ENCODE measurements at regions not wholly inside any gene's neighbourhood (a gene's known extent, or its start where the extent isn't known, plus 50 kb on each side); places are given as distances from the start of the nearest gene placed in this dataset.
"Not testable (repeated sequence)": the region's sequence is repeated elsewhere in the genome, so short reads cannot be mapped to it uniquely, and the experiment has no call there.

- no peak overlapping the region for H3K27ac Mint-ChIP-seq
- H3K27me3 Mint-ChIP-seq = no peaks in the 10 kb centered on the region
- peaks cover 5% of the 10 kb centered on the region for H3K9me3 Mint-ChIP-seq
- DNase-seq = no peak
- H3K4me1 Mint-ChIP-seq = no peaks in the 10 kb centered on the region
- H3K4me3 Mint-ChIP-seq = no peak overlapping the region
- ATAC-seq = no peak
- H3K36me3 Mint-ChIP-seq (ENCODE audit: low read depth) = no peaks in the 10 kb centered on the region
Observed at GRCh38 chr18:1528447-1528846, 623.8 kb downstream of the ADCYAP1 start.

GRCh38 chr18:1528964-1529509, 624.4 kb downstream of the ADCYAP1 start:
- Mint-ChIP-seq H3K9me3 (peaks cover 5% of the 10 kb centered on the region), H3K27me3 (no peaks in the 10 kb centered on the region), H3K4me1 (no peaks in the 10 kb centered on the region), H3K36me3 (ENCODE audit: low read depth) (no peaks in the 10 kb centered on the region), H3K27ac (no peak overlapping the region), H3K4me3 (no peak overlapping the region)
- DNase-seq (no peak), ATAC-seq (no peak)

GRCh38 chr18:1530650-1531049, 626.0 kb downstream of the ADCYAP1 start:
- Mint-ChIP-seq H3K36me3 (ENCODE audit: low read depth) (no peaks in the 10 kb centered on the region), H3K4me1 (no peaks in the 10 kb centered on the region), H3K4me3 (no peak overlapping the region), H3K27me3 (no peaks in the 10 kb centered on the region), H3K27ac (no peak overlapping the region), H3K9me3 (peaks cover 5% of the 10 kb centered on the region)
- DNase-seq (no peak), ATAC-seq (no peak)

GRCh38 chr18:1539276-1539675, 634.6 kb downstream of the ADCYAP1 start:
- DNase-seq (no peak), ATAC-seq (no peak)
- Mint-ChIP-seq H3K9me3 (peaks cover 4% of the 10 kb centered on the region), H3K27me3 (no peaks in the 10 kb centered on the region), H3K4me1 (no peaks in the 10 kb centered on the region), H3K4me3 (no peak overlapping the region), H3K27ac (no peak overlapping the region), H3K36me3 (ENCODE audit: low read depth) (no peaks in the 10 kb centered on the region)

- Mint-ChIP-seq H3K27me3 (no peaks in the 10 kb centered on the region), H3K27ac (no peak overlapping the region), H3K4me1 (no peaks in the 10 kb centered on the region), H3K4me3 (no peak overlapping the region), H3K36me3 (ENCODE audit: low read depth) (no peaks in the 10 kb centered on the region), H3K9me3 (peaks cover 4% of the 10 kb centered on the region)
- DNase-seq (no peak), ATAC-seq (no peak)
Observed at GRCh38 chr18:1541478-1541877, 636.8 kb downstream of the ADCYAP1 start.

GRCh38 chr18:1542230-1542774, 637.6 kb downstream of the ADCYAP1 start:
- ATAC-seq = no peak
- H3K27me3 Mint-ChIP-seq = no peaks in the 10 kb centered on the region

GRCh38 chr18:1544016-1544415, 639.3 kb downstream of the ADCYAP1 start:
- Mint-ChIP-seq H3K36me3 (ENCODE audit: low read depth) (no peaks in the 10 kb centered on the region), H3K4me1 (no peaks in the 10 kb centered on the region), H3K27ac (no peak overlapping the region), H3K4me3 (no peak overlapping the region), H3K27me3 (no peaks in the 10 kb centered on the region), H3K9me3 (peaks cover 4% of the 10 kb centered on the region)
- ATAC-seq (no peak), DNase-seq (no peak)

More at GRCh38 chr18:1542230-1542774, 637.6 kb downstream of the ADCYAP1 start:
- no peak for DNase-seq
- H3K4me3 Mint-ChIP-seq = no peak overlapping the region
- H3K4me1 Mint-ChIP-seq = no peaks in the 10 kb centered on the region
- no peaks in the 10 kb centered on the region for H3K36me3 Mint-ChIP-seq (ENCODE audit: low read depth)
- peaks cover 4% of the 10 kb centered on the region for H3K9me3 Mint-ChIP-seq
- no peak overlapping the region for H3K27ac Mint-ChIP-seq

GRCh38 chr18:1557711-1558110, 653.0 kb downstream of the ADCYAP1 start:
- ATAC-seq; H3K27ac Mint-ChIP-seq; H3K4me1 Mint-ChIP-seq; H3K27me3 Mint-ChIP-seq; H3K36me3 Mint-ChIP-seq (ENCODE audit: low read depth); H3K9me3 Mint-ChIP-seq; H3K4me3 Mint-ChIP-seq; DNase-seq: not testable (repeated sequence)

- ATAC-seq = no peak
- H3K36me3 Mint-ChIP-seq (ENCODE audit: low read depth) = no peaks in the 10 kb centered on the region
- no peak overlapping the region for H3K27ac Mint-ChIP-seq
- H3K4me1 Mint-ChIP-seq = no peaks in the 10 kb centered on the region
- H3K4me3 Mint-ChIP-seq = no peak overlapping the region
- no peaks in the 10 kb centered on the region for H3K27me3 Mint-ChIP-seq
- DNase-seq = no peak
- H3K9me3 Mint-ChIP-seq = no peaks in the 10 kb centered on the region
Observed at GRCh38 chr18:1559563-1559962, 654.9 kb downstream of the ADCYAP1 start.

GRCh38 chr18:1564793-1565192, 660.1 kb downstream of the ADCYAP1 start:
- Mint-ChIP-seq H3K27me3 (peaks cover 4% of the 10 kb centered on the region), H3K4me1 (no peaks in the 10 kb centered on the region), H3K9me3 (no peaks in the 10 kb centered on the region), H3K27ac (no peak overlapping the region), H3K4me3 (no peak overlapping the region), H3K36me3 (ENCODE audit: low read depth) (no peaks in the 10 kb centered on the region)
- DNase-seq (no peak), ATAC-seq (no peak)

- H3K36me3 Mint-ChIP-seq (ENCODE audit: low read depth) = no peaks in the 10 kb centered on the region
- no peak overlapping the region for H3K27ac Mint-ChIP-seq
- DNase-seq (no peak), ATAC-seq (no peak)
- no peak overlapping the region for H3K4me3 Mint-ChIP-seq
- H3K4me1 Mint-ChIP-seq = no peaks in the 10 kb centered on the region
- no peaks in the 10 kb centered on the region for H3K9me3 Mint-ChIP-seq
- no peaks in the 10 kb centered on the region for H3K27me3 Mint-ChIP-seq
Observed at GRCh38 chr18:1571206-1571605, 666.5 kb downstream of the ADCYAP1 start.

- DNase-seq (no peak), ATAC-seq (no peak)
- H3K4me3 Mint-ChIP-seq = no peak overlapping the region
- no peaks in the 10 kb centered on the region for H3K36me3 Mint-ChIP-seq (ENCODE audit: low read depth)
- no peaks in the 10 kb centered on the region for H3K9me3 Mint-ChIP-seq
- no peak overlapping the region for H3K27ac Mint-ChIP-seq
- no peaks in the 10 kb centered on the region for H3K4me1 Mint-ChIP-seq
- H3K27me3 Mint-ChIP-seq = no peaks in the 10 kb centered on the region
Observed at GRCh38 chr18:1573732-1574131, 669.1 kb downstream of the ADCYAP1 start.

GRCh38 chr18:1575084-1575483, 670.4 kb downstream of the ADCYAP1 start:
- ATAC-seq (no peak), DNase-seq (no peak)
- Mint-ChIP-seq H3K36me3 (ENCODE audit: low read depth) (no peaks in the 10 kb centered on the region), H3K27ac (no peak overlapping the region), H3K27me3 (no peaks in the 10 kb centered on the region), H3K4me3 (no peak overlapping the region), H3K9me3 (no peaks in the 10 kb centered on the region), H3K4me1 (peaks cover 3% of the 10 kb centered on the region)

GRCh38 chr18:1578505-1578904, 673.8 kb downstream of the ADCYAP1 start:
- Mint-ChIP-seq H3K4me3 (no peak overlapping the region), H3K4me1 (peaks cover 3% of the 10 kb centered on the region), H3K9me3 (no peaks in the 10 kb centered on the region), H3K27me3 (no peaks in the 10 kb centered on the region), H3K36me3 (ENCODE audit: low read depth) (no peaks in the 10 kb centered on the region), H3K27ac (no peak overlapping the region)
- ATAC-seq (no peak), DNase-seq (no peak)

GRCh38 chr18:1581581-1581980, 676.9 kb downstream of the ADCYAP1 start:
- DNase-seq = no peak
- ATAC-seq = no peak
- Mint-ChIP-seq H3K27me3 (peaks cover 5% of the 10 kb centered on the region), H3K9me3 (no peaks in the 10 kb centered on the region), H3K4me3 (no peak overlapping the region), H3K4me1 (peaks cover 3% of the 10 kb centered on the region), H3K27ac (no peak overlapping the region), H3K36me3 (ENCODE audit: low read depth) (no peaks in the 10 kb centered on the region)

Data from activated naive CD8-positive, alpha-beta T cell treated with anti-CD3 and anti-CD28 coated beads, Interleukin-2, amount 50 U/mL, for 24 hours (primary cell).